Omental fat pad (tissue), 3 donors: ENCODE measurements at regions not wholly inside any gene's neighbourhood (a gene's known extent, or its start where the extent isn't known, plus 50 kb on each side); places are given as distances from the start of the nearest gene placed in this dataset.
A peak's percentile ranks its signal among the peaks of the same experiment; 100 is the strongest.

ENCODE experiments used
- ATAC-seq: fragments of 150-250 bp; one replicate; pipeline ENCODE4 v1.9.1; 2016; ENCODE audit warnings: mild to moderate bottlenecking, moderate library complexity; ENCODE audit not compliant: low FRiP score
- DNase-seq: peaks from one replicate; pipeline ENCODE4 v3.0.0-alpha.2; 2019; ENCODE audit warnings: low spot score
- CTCF ChIP-seq, 3 donors: fragments of 450-650 bp; IDR thresholded peaks; one replicate each; pipeline ENCODE4 v1.5.1; 2016 to 2017; ENCODE audit warnings: antibody characterized with exemption in 3 of 3, mild to moderate bottlenecking in 3 of 3, moderate library complexity in 2 of 3

DNA sequence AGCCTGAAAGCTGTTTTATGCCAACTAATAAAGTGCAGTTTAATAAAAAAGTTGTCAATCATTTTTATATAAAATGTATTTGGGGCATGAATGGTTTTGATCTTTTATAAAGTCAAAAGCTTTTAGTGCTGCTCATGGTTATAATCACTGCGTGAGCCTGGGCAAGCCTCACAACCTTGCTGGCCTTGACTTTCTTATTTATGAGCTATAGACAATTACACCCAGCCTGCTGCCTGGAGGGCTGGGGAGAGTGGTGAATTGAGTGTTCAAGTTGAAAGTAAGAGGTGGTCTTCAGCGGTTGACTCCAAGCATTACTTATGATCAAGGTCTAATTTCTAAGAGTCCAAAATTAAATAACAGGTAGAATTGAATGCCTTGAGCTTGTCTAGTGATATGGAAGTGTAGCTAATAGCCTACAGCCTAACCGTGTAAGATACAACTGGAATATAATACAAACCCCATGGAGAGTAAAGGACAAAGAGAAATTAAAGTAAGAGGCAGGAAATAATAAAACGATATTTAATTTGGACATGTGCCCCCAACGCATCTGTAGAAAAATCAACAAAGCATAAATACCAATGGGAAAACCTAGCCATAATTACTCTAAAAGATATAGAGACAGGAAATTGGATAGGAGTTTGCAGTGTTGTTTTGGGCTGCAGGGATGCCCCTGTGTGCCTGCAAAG, 106.0 kb upstream of the CYP1B1 start:
- DNase-seq (no peak), ATAC-seq (no peak)
- no peak for TF ChIP-seq CTCF (IDR thresholded peaks at IDR 0.05)

- no peak for TF ChIP-seq CTCF (IDR thresholded peaks at IDR 0.05)
- no peak for ATAC-seq
- no peak for DNase-seq
Observed at GRCh38 chr2:38180754-38181153, 104.8 kb upstream of the CYP1B1 start.

- peak; percentile 64 for ATAC-seq
- no peak for DNase-seq
- no peak for TF ChIP-seq CTCF (IDR thresholded peaks at IDR 0.05)
Observed at GRCh38 chr2:38178556-38179419, 102.8 kb upstream of the CYP1B1 start.

DNA sequence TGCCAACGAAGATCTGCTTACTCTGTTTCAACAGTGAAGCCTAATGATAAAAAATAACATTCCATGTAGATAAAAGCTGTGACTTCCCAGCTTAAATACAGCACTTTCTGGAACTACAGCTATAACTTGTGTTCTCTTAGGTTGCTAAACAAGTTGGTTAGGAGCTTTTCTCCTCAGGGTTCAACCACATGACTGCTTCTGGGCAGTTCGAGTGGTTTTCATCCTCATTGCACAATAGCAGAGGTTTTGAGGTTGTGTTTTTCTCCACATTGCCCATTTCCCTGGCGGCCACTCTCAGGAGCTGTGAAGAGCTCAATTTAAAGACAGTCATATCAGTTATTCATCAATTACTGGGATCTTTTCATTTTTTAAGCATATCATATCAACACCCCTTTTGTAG, 102.2 kb upstream of the CYP1B1 start:
- DNase-seq (no peak), ATAC-seq (peak; percentile 53)
- TF ChIP-seq CTCF (IDR thresholded peaks at IDR 0.05), result no peak

DNA sequence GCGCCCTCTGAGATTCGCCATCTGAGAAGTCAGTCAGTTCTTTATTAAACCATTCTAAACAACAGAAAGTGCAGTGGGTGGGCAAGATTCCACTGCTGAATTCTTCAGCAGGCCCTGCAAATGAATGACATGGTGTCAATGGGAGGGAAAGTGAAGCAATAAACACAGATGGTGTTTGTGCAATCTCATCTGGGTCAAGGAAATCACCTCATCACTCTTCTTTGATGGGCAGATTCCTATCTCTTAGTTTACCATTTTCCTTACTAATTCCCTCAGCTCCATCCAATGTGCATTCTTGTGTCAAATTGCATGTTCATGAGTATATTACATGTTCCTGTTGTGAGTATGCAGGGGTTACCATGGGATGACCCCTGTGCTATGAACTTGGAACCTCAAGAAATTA, 100.7 kb upstream of the CYP1B1 start:
- TF ChIP-seq CTCF (IDR thresholded peaks at IDR 0.05), result no peak
- ATAC-seq (no peak), DNase-seq (no peak)

- DNase-seq, result no peak
- no peak for TF ChIP-seq CTCF (IDR thresholded peaks at IDR 0.05)
- ATAC-seq, result peak; percentile 75
Observed at GRCh38 chr2:38174646-38175423, 98.9 kb upstream of the CYP1B1 start.
